Mesenchymal stem cell (in vitro differentiated cells and primary cell): ENCODE measurements at regions not wholly inside any gene's neighbourhood (a gene's known extent, or its start where the extent isn't known, plus 50 kb on each side); places are given as distances from the start of the nearest gene placed in this dataset.

Experiments
- DNase-seq: peaks from one replicate; pipeline ENCODE4 v3.0.0-alpha.2; 2013
- H2AFZ ChIP-seq: one replicate; pipeline ENCODE4 v1.6.1; 2013; ENCODE audit warnings: low read depth, mild to moderate bottlenecking, control low read depth, inconsistent platforms, low read length, moderate library complexity
- H2AK5ac ChIP-seq: 2 replicates; pipeline ENCODE4 v1.6.1; 2013; ENCODE audit warnings: low read length, moderate library complexity, mild to moderate bottlenecking, inconsistent platforms; ENCODE audit not compliant: severe bottlenecking
- H2BK120ac ChIP-seq: one replicate; pipeline ENCODE4 v1.6.1; 2013; ENCODE audit warnings: low read depth, mild to moderate bottlenecking, inconsistent platforms, low read length, moderate library complexity
- H2BK12ac ChIP-seq, 2 experiments: one replicate each; pipeline ENCODE4 v1.6.1; 2013; ENCODE audit warnings: inconsistent platforms in 2 of 2, low read length in 2 of 2, mild to moderate bottlenecking in 2 of 2, moderate library complexity in 2 of 2, control low read depth in 1 of 2
- H2BK15ac ChIP-seq: one replicate; pipeline ENCODE4 v1.6.1; 2013; ENCODE audit warnings: mild to moderate bottlenecking, low read depth, inconsistent platforms; ENCODE audit not compliant: poor library complexity, severe bottlenecking
- H2BK5ac ChIP-seq: 2 replicates; pipeline ENCODE4 v1.6.1; 2013; ENCODE audit warnings: low read depth, mild to moderate bottlenecking, low read length, control low read depth, inconsistent platforms; ENCODE audit not compliant: poor library complexity, severe bottlenecking
- H3K14ac ChIP-seq, 2 experiments: one replicate each; pipeline ENCODE4 v1.6.1; 2013; ENCODE audit warnings: inconsistent platforms in 2 of 2, low read length in 2 of 2, control low read depth in 1 of 2, mild to moderate bottlenecking in 1 of 2, moderate library complexity in 1 of 2
- H3K18ac ChIP-seq, 2 experiments: one replicate each; pipeline ENCODE4 v1.6.1; 2013; ENCODE audit warnings: inconsistent platforms in 2 of 2, low read length in 2 of 2, control low read depth in 1 of 2, low read depth in 1 of 2, mild to moderate bottlenecking in 1 of 2
- H3K23ac ChIP-seq, 2 experiments: one replicate each; pipeline ENCODE4 v1.6.1; 2013; ENCODE audit warnings: inconsistent platforms in 2 of 2, low read length in 2 of 2, mild to moderate bottlenecking in 2 of 2, moderate library complexity in 2 of 2, control low read depth in 1 of 2
- H3K27ac ChIP-seq: 2 replicates; pipeline ENCODE4 v1.5.1; 2013; ENCODE audit warnings: mild to moderate bottlenecking, moderate library complexity, low read length, control low read depth, inconsistent platforms; ENCODE audit not compliant: poor library complexity, severe bottlenecking
- H3K27me3 ChIP-seq, 2 experiments: 2 replicates each; pipeline versions ENCODE4 v1.6.1 to v1.7.0; 2013; ENCODE audit warnings: low read length in 2 of 2, mild to moderate bottlenecking in 2 of 2, moderate library complexity in 2 of 2, control low read depth in 1 of 2, inconsistent platforms in 1 of 2; ENCODE audit not compliant: control insufficient read depth in 1 of 2, insufficient read depth in 1 of 2
- H3K36me3 ChIP-seq, 2 experiments: 2 replicates each; pipeline versions ENCODE4 v1.6.1 to v1.7.0; 2013; ENCODE audit warnings: low read length in 2 of 2, control low read depth in 1 of 2, inconsistent platforms in 1 of 2, low read depth in 1 of 2, mild to moderate bottlenecking in 1 of 2; ENCODE audit not compliant: insufficient read depth in 2 of 2, control insufficient read depth in 1 of 2
- H3K4ac ChIP-seq, 2 experiments: one replicate each; pipeline ENCODE4 v1.6.1; 2013; ENCODE audit warnings: inconsistent platforms in 2 of 2, low read length in 2 of 2, mild to moderate bottlenecking in 2 of 2, moderate library complexity in 2 of 2, control low read depth in 1 of 2, low read depth in 1 of 2
- H3K4me1 ChIP-seq: 2 replicates; pipeline ENCODE4 v1.6.1; 2013; ENCODE audit warnings: low read depth, low read length, control low read depth; ENCODE audit not compliant: control insufficient read depth, insufficient read depth
- H3K4me2 ChIP-seq: 2 replicates; pipeline ENCODE4 v1.6.1; 2013; ENCODE audit warnings: low read length, mild to moderate bottlenecking, inconsistent platforms; ENCODE audit not compliant: poor library complexity, severe bottlenecking
- H3K4me3 ChIP-seq, 2 experiments: 2 replicates each; pipeline versions ENCODE4 v1.5.1 to v1.7.0; 2013; ENCODE audit warnings: low read length in 2 of 2, mild to moderate bottlenecking in 2 of 2, control low read depth in 1 of 2, low read depth in 1 of 2; ENCODE audit not compliant: insufficient read depth in 1 of 2
- H3K79me1 ChIP-seq: replicated peaks from 2 replicates; pipeline ENCODE4 v1.6.1; 2013; ENCODE audit warnings: mild to moderate bottlenecking, control low read depth, low read length, inconsistent platforms; ENCODE audit not compliant: poor library complexity, severe bottlenecking
- H3K9ac ChIP-seq: 2 replicates; pipeline ENCODE4 v1.7.0; 2013; ENCODE audit warnings: mild to moderate bottlenecking, low read length, moderate library complexity
- H3K9me3 ChIP-seq: 2 replicates; pipeline ENCODE4 v1.7.0; 2013; ENCODE audit warnings: mild to moderate bottlenecking, low read length; ENCODE audit not compliant: control insufficient read depth
- H4K8ac ChIP-seq: one replicate; pipeline ENCODE4 v1.6.1; 2013; ENCODE audit warnings: inconsistent platforms, mild to moderate bottlenecking, low read length, moderate library complexity
- H4K91ac ChIP-seq: one replicate; pipeline ENCODE4 v1.6.1; 2013; ENCODE audit warnings: mild to moderate bottlenecking, low read length, inconsistent platforms
- WGBS: methylation state at CpG from one replicate; pipeline ENCODE4 v1.1.7; 2013; ENCODE audit warnings: mixed read lengths; 5-methylcytosine and 5-hydroxymethylcytosine counted together

DNA sequence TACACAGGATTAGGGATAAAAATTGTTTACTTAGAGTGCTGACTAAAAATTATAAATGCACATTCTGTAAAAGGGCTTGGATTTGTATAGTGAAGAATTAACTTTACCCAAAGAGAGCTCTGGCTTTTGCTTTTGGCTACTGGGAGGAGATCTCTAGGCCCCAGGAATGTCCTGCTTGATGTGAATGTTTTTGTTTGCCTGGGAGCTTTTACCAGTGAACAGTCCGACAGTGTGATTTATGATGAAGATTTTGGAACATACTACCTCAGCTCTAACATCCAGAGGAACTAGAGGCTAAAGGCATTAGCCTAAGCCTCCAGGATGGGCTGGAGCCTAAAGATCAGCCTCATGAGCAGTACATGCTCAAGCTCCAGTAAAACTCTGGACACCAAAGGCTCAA lies 103.7 kb upstream of the RFX3 start:
- Histone ChIP-seq H3K14ac (no peak overlapping the region), H3K4ac (no peak overlapping the region), H2BK5ac (no peak overlapping the region), H2AK5ac (no peak overlapping the region), H3K27me3 (peaks cover 0 to 3% of the 10 kb centered on the region in 2 experiments), H3K18ac (no peak overlapping the region), H4K8ac (no peak overlapping the region), H2BK12ac (no peak overlapping the region), H2AFZ (no peak overlapping the region), H3K79me1 (no peaks in the 10 kb centered on the region), H3K36me3 (no peaks in the 10 kb centered on the region), H3K4me3 (no peak overlapping the region), H3K9ac (no peak overlapping the region), H4K91ac (no peak overlapping the region), H3K4me2 (no peak overlapping the region), H2BK120ac (no peak overlapping the region), H2BK15ac (no peak overlapping the region), H3K9me3 (peaks cover 4% of the 10 kb centered on the region), H3K23ac (no peak overlapping the region), H3K4me1 (no peaks in the 10 kb centered on the region), H3K27ac (no peak overlapping the region)
- WGBS, result 80% methylated on average over 1 of the region's 1 CpG
- DNase-seq, result no peak

DNA sequence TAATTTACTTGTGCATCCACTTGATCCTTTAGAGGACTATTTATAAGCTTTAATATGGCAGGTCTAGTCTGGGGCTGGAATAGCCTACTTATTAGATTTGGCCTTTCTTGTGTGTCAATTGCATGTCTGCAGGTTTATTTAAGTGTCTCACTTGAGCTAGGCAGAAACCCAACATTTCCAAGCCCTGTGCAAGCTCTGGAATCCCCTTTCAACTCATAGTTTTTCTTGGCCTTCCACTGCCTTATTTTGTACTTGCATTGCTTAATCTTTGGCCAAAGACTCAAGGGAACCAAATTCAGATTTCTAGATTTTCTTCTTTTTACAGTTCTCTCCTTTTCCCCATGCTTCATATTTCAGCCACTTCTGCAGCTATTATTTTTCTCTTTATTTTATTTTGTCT lies 102.4 kb upstream of the RFX3 start:
- Histone ChIP-seq H3K9ac (no peak overlapping the region), H3K4ac (no peak overlapping the region), H4K91ac (no peak overlapping the region), H4K8ac (no peak overlapping the region), H3K23ac (no peak overlapping the region), H2AFZ (no peak overlapping the region), H2BK5ac (no peak overlapping the region), H2BK12ac (no peak overlapping the region), H3K4me3 (no peak overlapping the region), H3K27ac (no peak overlapping the region), H3K4me2 (no peak overlapping the region), H3K36me3 (no peaks in the 10 kb centered on the region), H3K27me3 (peaks cover 0 to 3% of the 10 kb centered on the region in 2 experiments), H3K79me1 (no peaks in the 10 kb centered on the region), H3K9me3 (peaks cover 5% of the 10 kb centered on the region), H3K14ac (no peak overlapping the region), H3K4me1 (no peaks in the 10 kb centered on the region), H2BK120ac (no peak overlapping the region), H2AK5ac (no peak overlapping the region), H2BK15ac (no peak overlapping the region), H3K18ac (no peak overlapping the region)
- no peak for DNase-seq

DNA sequence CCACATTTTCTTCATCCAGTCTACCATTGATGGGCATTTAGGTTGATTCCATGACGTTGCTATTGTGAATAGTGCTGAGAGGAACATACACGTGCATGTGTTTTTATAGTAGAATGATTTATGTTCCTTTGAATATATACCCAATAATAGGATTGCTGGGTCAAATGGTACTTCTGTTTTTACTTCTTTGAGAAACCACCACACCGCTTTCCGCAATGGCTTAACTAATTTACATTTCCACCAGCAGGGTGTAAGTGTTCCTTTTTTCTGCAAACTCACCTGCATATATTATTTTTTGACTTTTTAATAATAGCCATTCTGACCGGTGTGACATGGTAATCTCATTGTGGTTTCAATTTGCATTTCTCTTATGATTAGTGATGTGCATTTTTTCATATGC lies 82.2 kb upstream of the RFX3 start:
- H3K27ac ChIP-seq, result no peak overlapping the region
- no peak overlapping the region for H3K18ac ChIP-seq
- no peak overlapping the region for H2AK5ac ChIP-seq
- H3K23ac ChIP-seq, result no peak overlapping the region
- no peaks in the 10 kb centered on the region for H3K27me3 ChIP-seq
- H3K9ac ChIP-seq, result no peak overlapping the region
- H3K36me3 ChIP-seq, result no peaks in the 10 kb centered on the region
- H2BK120ac ChIP-seq, result no peak overlapping the region
- no peaks in the 10 kb centered on the region for H3K79me1 ChIP-seq
- no peak overlapping the region for H2BK15ac ChIP-seq
- no peak overlapping the region for H3K4me3 ChIP-seq
- no peak for DNase-seq
- H3K9me3 ChIP-seq, result peaks cover 5% of the 10 kb centered on the region
- H2BK12ac ChIP-seq, result no peak overlapping the region
- no peak overlapping the region for H2BK5ac ChIP-seq
- no peak overlapping the region for H3K4ac ChIP-seq
- no peak overlapping the region for H3K4me2 ChIP-seq
- H4K91ac ChIP-seq, result no peak overlapping the region
- no peak overlapping the region for H2AFZ ChIP-seq
- H3K4me1 ChIP-seq, result no peaks in the 10 kb centered on the region
- no peak overlapping the region for H4K8ac ChIP-seq
- no peak overlapping the region for H3K14ac ChIP-seq
- 100% methylated on average over 3 of the region's 5 CpGs for WGBS

DNA sequence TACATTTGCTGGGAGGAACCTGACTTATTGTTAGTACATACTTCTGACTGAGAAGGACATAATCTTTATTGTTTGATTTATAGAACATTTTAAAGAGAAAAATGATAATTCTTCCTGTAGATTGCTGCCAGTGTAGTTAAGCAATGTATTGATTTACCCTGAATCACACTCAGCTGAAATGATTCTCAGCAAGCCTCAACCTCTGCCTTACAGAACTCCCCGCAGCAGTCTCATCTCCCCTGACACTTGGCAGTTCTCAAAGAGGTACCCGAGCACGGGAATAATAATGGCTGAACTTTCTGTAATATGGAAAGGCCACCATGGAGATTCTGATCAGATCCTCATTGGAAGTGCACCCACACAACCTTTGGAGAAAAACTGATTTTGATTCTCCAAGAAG lies 74.9 kb upstream of the RFX3 start:
- H3K79me1 ChIP-seq, result no peaks in the 10 kb centered on the region
- no peak overlapping the region for H3K27ac ChIP-seq
- no peak overlapping the region for H3K23ac ChIP-seq
- no peak overlapping the region for H2BK12ac ChIP-seq
- no peak overlapping the region for H2BK5ac ChIP-seq
- no peak overlapping the region for H4K8ac ChIP-seq
- no peak overlapping the region for H2AK5ac ChIP-seq
- H3K4me1 ChIP-seq, result no peaks in the 10 kb centered on the region
- no peak overlapping the region for H3K4me2 ChIP-seq
- no peak overlapping the region for H3K14ac ChIP-seq
- no peaks in the 10 kb centered on the region for H3K9me3 ChIP-seq
- no peak overlapping the region for H3K18ac ChIP-seq
- H3K4ac ChIP-seq, result no peak overlapping the region
- H2AFZ ChIP-seq, result no peak overlapping the region
- no peak overlapping the region for H4K91ac ChIP-seq
- no peak overlapping the region for H3K4me3 ChIP-seq
- no peak overlapping the region for H2BK15ac ChIP-seq
- no peak for DNase-seq
- 97% methylated on average over 3 of the region's 3 CpGs for WGBS
- H3K27me3 ChIP-seq, result no peaks in the 10 kb centered on the region
- H2BK120ac ChIP-seq, result no peak overlapping the region
- no peak overlapping the region for H3K9ac ChIP-seq
- H3K36me3 ChIP-seq, result no peaks in the 10 kb centered on the region
